DND-41 (cell line): ENCODE measurements at regions not wholly inside any gene's neighbourhood (a gene's known extent, or its start where the extent isn't known, plus 50 kb on each side); places are given as distances from the start of the nearest gene placed in this dataset.

ENCODE experiments used
- EZH2 ChIP-seq: IDR thresholded peaks from 3 replicates; pipeline ENCODE4 v1.6.1; 2012; ENCODE audit warnings: borderline replicate concordance, low read depth, mild to moderate bottlenecking, moderate library complexity, low read length, inconsistent platforms; ENCODE audit not compliant: severe bottlenecking
- TF ChIP-seq, protein P1 (sequence below): IDR thresholded peaks from 2 replicates; pipeline ENCODE4 v1.5.1; 2012; ENCODE audit warnings: borderline replicate concordance, low read length, moderate library complexity, mild to moderate bottlenecking; ENCODE audit not compliant: poor library complexity, severe bottlenecking; ENCODE audit errors: extremely low read depth

DNA sequence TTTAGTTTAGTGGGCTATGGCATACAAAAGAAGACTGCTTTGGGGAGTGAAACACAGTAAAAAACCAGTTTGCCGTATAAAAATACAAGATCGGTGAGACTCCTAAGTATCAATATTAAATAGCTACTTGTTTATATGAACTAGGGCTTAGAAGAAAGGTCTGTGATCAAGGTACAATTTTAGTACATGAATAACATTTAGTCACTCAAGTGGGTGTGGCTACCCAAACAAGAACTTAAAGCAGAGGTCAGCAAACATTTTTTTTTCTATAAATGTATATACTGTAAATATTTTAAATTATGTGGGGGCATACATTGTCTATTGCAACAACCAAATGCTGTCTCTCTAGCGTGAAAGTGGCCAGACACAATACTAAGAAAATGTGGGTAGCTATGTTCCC is 1452.5 kb upstream of the NUDT12 start:
- TF ChIP-seq, protein P1, sequence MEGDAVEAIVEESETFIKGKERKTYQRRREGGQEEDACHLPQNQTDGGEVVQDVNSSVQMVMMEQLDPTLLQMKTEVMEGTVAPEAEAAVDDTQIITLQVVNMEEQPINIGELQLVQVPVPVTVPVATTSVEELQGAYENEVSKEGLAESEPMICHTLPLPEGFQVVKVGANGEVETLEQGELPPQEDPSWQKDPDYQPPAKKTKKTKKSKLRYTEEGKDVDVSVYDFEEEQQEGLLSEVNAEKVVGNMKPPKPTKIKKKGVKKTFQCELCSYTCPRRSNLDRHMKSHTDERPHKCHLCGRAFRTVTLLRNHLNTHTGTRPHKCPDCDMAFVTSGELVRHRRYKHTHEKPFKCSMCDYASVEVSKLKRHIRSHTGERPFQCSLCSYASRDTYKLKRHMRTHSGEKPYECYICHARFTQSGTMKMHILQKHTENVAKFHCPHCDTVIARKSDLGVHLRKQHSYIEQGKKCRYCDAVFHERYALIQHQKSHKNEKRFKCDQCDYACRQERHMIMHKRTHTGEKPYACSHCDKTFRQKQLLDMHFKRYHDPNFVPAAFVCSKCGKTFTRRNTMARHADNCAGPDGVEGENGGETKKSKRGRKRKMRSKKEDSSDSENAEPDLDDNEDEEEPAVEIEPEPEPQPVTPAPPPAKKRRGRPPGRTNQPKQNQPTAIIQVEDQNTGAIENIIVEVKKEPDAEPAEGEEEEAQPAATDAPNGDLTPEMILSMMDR: no peak
- TF ChIP-seq EZH2: no peak
